Ovary (tissue), 7 donors: ENCODE measurements at regions not wholly inside any gene's neighbourhood (a gene's known extent, or its start where the extent isn't known, plus 50 kb on each side); places are given as distances from the start of the nearest gene placed in this dataset.

Experiments
- DNase-seq, 5 donors: peaks; one replicate each; pipeline ENCODE4 v3.0.0-alpha.2; 2019 to 2020
- H3K27ac ChIP-seq, 2 donors: fragments of 200-600 bp; one replicate each; pipeline versions ENCODE4 v1.5.1 to v1.8.0; 2019 to 2022
- H3K27me3 ChIP-seq: fragments of 200-600 bp; one replicate; pipeline ENCODE4 v1.8.0; 2022
- H3K36me3 ChIP-seq: fragments of 200-600 bp; sonication (generic); one replicate; pipeline ENCODE4 v1.5.1; 2019
- H3K4me1 ChIP-seq: one replicate; pipeline ENCODE4 v1.8.1; 2013; ENCODE audit warnings: mild to moderate bottlenecking, moderate library complexity; ENCODE audit not compliant: insufficient read depth
- H3K4me3 ChIP-seq: fragments of 200-600 bp; sonication (generic); one replicate; pipeline ENCODE4 v1.5.1; 2017
- H3K9me3 ChIP-seq, 2 donors: fragments of 200-600 bp in 1 of 2; sonication (generic) in 1 of 2; one replicate each; pipeline versions ENCODE4 v1.5.1 to v1.8.1; 2013 to 2019; ENCODE audit warnings: mild to moderate bottlenecking in 1 of 2, moderate library complexity in 1 of 2
- EP300 ChIP-seq: sonication (generic); formaldehyde crosslinking; IDR thresholded peaks from one replicate; pipeline ENCODE4 v1.6.1; 2017; ENCODE audit warnings: antibody characterized with exemption
- POLR2A ChIP-seq: fragments of 450-650 bp; IDR thresholded peaks from one replicate; pipeline ENCODE4 v1.6.1; 2017; ENCODE audit warnings: antibody characterized with exemption, mild to moderate bottlenecking, moderate library complexity
- WGBS, 3 donors: extraction: QIAGEN DNeasy Blood & Tissue Kit in 1 of 3; methylation state at CpG; one replicate each; pipeline versions ENCODE4 v1.1.5 to v1.1.7; 2013 to 2017; 5-methylcytosine and 5-hydroxymethylcytosine counted together
- intact Hi-C, 4 donors: fragments of 100-400 bp; cut with DNase I; formaldehyde crosslinking; loops; one replicate each; pipeline versions ENCODE4 v1.11.0 to v1.15.1; 2022 to 2023
- TF ChIP-seq, protein P1 (sequence below), 3 donors: fragments of 450-650 bp in 2 of 3; fragments of 200-600 bp in 1 of 3; IDR thresholded peaks; one replicate each; pipeline versions ENCODE4 v1.5.1 to v1.8.0; 2016 to 2022; ENCODE audit warnings: antibody characterized with exemption in 3 of 3, mild to moderate bottlenecking in 1 of 3
- donor health status: DM: no; HTN: no; CAD: no; lungs with moderate emphysema.
- donor health status: DM: no; HTN: no; CAD: no.
- donor health status: Bipolar disorder and iron deficiency.
- donor health status: DM: no; HTN: no; CAD: no.
- donor health status: DM: yes; HTN: yes; CAD: no.

DNA sequence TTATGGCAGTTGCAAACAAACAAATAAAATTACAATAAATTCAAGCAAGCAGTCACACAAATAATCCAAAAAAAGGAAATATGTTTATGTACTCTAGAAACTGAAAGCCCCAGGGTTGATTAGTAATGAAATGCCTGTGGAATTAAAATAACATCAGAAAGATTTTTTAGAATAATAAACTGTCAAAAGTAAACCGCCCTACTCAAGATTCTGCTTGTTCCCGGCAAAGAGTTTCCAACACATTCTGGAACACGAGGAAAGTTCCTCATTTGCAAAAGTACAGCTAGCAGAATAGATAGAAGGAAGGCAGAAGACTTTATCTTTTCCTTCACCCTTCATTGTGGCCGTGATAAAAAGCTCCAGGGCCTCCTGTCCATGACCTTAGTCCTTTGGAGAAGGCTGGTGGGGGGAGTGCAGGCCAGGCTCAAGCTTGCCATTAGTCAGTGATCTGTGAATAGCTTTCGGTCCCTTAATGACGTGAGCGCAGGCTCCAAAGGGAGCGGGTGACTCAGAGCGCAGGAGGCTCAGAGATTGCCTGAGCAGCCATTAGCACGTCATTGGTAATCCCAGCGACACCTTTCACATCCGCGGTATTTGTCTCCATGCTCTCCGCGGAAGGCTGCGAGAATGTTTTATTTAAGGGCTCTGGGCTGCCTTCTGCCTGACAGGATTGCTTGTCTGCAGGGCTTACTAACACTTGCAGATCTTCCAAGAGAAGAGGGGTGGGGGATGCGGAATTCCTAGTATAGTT lies 458.3 kb downstream of the METTL15 start:
- intact Hi-C loops = loop anchor here in 1 of 4 donors (5.0 kb wide), 1 partner anchor 1064 kb away; no protein-coding TSS in a partner anchor
- peak; percentile 74 to 88 (median 81) for DNase-seq
- WGBS, 3 donors = 3% methylated on average over 17 of the region's 17 CpGs
- H3K9me3 ChIP-seq = no peaks in the 10 kb centered on the region
- H3K36me3 ChIP-seq = no peaks in the 10 kb centered on the region
- H3K4me3 ChIP-seq = no peak overlapping the region
- TF ChIP-seq EP300 (no peak), POLR2A (peak; percentile 19)
- TF ChIP-seq, protein P1, sequence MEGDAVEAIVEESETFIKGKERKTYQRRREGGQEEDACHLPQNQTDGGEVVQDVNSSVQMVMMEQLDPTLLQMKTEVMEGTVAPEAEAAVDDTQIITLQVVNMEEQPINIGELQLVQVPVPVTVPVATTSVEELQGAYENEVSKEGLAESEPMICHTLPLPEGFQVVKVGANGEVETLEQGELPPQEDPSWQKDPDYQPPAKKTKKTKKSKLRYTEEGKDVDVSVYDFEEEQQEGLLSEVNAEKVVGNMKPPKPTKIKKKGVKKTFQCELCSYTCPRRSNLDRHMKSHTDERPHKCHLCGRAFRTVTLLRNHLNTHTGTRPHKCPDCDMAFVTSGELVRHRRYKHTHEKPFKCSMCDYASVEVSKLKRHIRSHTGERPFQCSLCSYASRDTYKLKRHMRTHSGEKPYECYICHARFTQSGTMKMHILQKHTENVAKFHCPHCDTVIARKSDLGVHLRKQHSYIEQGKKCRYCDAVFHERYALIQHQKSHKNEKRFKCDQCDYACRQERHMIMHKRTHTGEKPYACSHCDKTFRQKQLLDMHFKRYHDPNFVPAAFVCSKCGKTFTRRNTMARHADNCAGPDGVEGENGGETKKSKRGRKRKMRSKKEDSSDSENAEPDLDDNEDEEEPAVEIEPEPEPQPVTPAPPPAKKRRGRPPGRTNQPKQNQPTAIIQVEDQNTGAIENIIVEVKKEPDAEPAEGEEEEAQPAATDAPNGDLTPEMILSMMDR (IDR thresholded peaks at IDR 0.05) = no peak
- no peaks in the 10 kb centered on the region for H3K27me3 ChIP-seq
- H3K4me1 ChIP-seq = peaks cover 2% of the 10 kb centered on the region
- H3K27ac ChIP-seq = peak overlapping the region in 1 of 2 donors; percentile 58

DNA sequence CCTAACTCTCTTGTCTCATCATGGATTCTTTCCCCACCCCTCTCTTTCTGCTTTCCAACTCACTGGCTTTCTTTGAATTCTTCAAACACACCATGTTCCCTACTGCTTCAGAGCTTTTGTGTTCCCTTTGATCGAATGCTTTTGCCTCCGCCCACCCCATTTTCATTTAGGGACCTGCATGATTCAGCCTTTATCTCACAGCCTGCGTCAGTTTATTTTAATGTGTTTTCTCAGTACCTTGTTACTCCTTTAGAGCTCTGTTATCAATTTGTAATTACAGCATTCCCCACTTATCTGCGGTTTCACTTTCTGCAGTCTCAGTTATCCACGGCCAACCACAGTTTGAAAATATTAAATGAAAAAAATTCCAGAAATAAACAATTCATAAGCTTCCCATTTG lies 451.3 kb downstream of the METTL15 start:
- WGBS, 3 donors = 10 to 17% (median 13%) methylated on average over 5 of the region's 5 CpGs
- intact Hi-C loops = no loop called here
- no peaks in the 10 kb centered on the region for H3K27me3 ChIP-seq
- H3K9me3 ChIP-seq = no peaks in the 10 kb centered on the region
- no peaks in the 10 kb centered on the region for H3K36me3 ChIP-seq
- no peak overlapping the region for H3K4me3 ChIP-seq
- TF ChIP-seq POLR2A (no peak), EP300 (no peak)
- TF ChIP-seq, protein P1 (IDR thresholded peaks at IDR 0.05) = no peak
- H3K4me1 ChIP-seq = no peaks in the 10 kb centered on the region
- DNase-seq = peak in 1 of 5 donors; percentile 21
- no peak overlapping the region for H3K27ac ChIP-seq

DNA sequence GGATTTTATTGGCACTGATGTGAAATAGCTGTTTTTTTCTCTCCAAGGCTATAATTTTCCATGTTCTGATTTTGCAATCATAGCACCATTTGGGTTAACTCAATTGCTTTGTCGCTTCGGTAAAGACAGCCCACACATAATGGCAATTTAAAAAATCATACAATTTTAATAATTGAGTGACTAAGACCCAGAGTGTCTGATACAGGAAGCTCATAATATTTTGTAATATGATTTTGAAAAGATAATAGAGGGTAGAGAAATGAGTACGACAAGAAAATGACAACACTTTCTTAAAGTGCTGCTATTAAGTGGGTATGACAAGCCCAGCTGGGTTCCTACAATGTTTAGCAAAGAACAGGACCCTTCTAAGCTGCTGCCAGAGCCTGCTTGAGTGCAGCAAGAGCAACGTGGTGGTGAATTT lies 439.1 kb downstream of the METTL15 start:
- intact Hi-C loops = no loop called here
- Histone ChIP-seq H3K4me3 (no peak overlapping the region), H3K9me3 (no peaks in the 10 kb centered on the region), H3K27me3 (no peaks in the 10 kb centered on the region), H3K27ac (no peak overlapping the region), H3K36me3 (no peaks in the 10 kb centered on the region), H3K4me1 (no peaks in the 10 kb centered on the region)
- TF ChIP-seq, protein P1 (IDR thresholded peaks at IDR 0.05) = no peak
- no peak for TF ChIP-seq EP300
- no peak for DNase-seq
- 45 to 55% (median 51%) methylated on average over 4 of the region's 4 CpGs for WGBS, 3 donors

DNA sequence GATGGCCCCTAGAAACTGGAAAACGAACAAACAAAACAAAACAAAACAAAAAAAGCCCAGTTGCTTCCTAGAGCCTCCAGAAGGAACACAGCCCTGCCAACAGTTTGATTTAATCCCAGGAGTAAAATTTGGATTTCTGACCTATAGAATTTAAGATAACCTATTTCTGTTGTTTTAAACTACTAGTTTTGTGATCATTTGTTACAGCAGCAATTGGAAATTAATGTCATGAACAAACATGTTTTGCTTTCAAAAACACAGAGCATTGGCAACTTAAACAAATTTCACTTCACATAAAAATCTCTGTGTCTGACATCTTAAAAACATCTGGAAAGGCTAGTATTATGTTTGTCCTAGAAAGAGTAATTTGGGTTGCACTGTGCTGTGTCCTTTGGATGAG lies 437.3 kb downstream of the METTL15 start:
- WGBS, 3 donors = 27 to 34% (median 31%) methylated on average over 1 of the region's 1 CpG
- no peak for DNase-seq
- no peaks in the 10 kb centered on the region for H3K36me3 ChIP-seq
- H3K4me3 ChIP-seq = no peak overlapping the region
- H3K9me3 ChIP-seq = no peaks in the 10 kb centered on the region
- no peak overlapping the region for H3K27ac ChIP-seq
- H3K4me1 ChIP-seq = no peaks in the 10 kb centered on the region
- TF ChIP-seq EP300 (no peak), POLR2A (no peak)
- TF ChIP-seq, protein P1 (IDR thresholded peaks at IDR 0.05) = no peak
- H3K27me3 ChIP-seq = no peaks in the 10 kb centered on the region
- intact Hi-C loops = no loop called here
